ENCODE measurements at regions not wholly inside any gene's neighbourhood (a gene's known extent, or its start where the extent isn't known, plus 50 kb on each side); places are given as distances from the start of the nearest gene placed in this dataset.

- Histone ChIP-seq H3K4me1 (ENCODE audit: control insufficient read depth, insufficient read depth, low read length, unreplicated experiment) (no peaks in the 10 kb centered on the region), H3K27ac (ENCODE audit: low read depth, low read length) (no peak overlapping the region), H3K27me3 (ENCODE audit: insufficient read depth, low read length) (no peaks in the 10 kb centered on the region), H3K36me3 (ENCODE audit: insufficient read depth, low read length) (no peaks in the 10 kb centered on the region), H3K4me3 (ENCODE audit: low read depth, low read length) (no peak overlapping the region), H2AFZ (ENCODE audit: low read length, unreplicated experiment) (no peak overlapping the region), H3K79me2 (ENCODE audit: control insufficient read depth, insufficient read depth, low read length, unreplicated experiment) (no peaks in the 10 kb centered on the region)
Measured at GRCh38 chr3:163605915-163606314, 1472.4 kb downstream of the SI start.

DNA sequence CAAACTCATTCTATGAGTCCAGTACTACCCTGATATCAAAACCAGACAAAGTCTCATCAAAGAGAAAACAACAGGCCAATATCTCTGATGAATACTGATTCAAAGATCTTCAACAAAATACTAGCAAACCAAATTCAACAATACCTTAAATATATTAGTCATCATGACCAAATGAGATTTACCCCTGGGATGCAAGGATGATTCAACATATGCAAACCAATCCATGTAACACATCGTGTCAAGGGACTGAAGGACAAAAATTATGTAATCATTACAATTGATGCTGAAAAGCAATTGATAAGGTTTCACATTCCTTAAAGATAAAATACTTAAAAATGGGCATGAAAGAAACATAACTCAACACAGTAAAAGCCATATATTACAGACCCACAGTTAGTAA, 1476.9 kb downstream of the SI start:
- H3K4me1 ChIP-seq (ENCODE audit: control insufficient read depth, insufficient read depth, low read length, unreplicated experiment) = no peaks in the 10 kb centered on the region
- no peak overlapping the region for H2AFZ ChIP-seq (ENCODE audit: low read length, unreplicated experiment)
- H3K79me2 ChIP-seq (ENCODE audit: control insufficient read depth, insufficient read depth, low read length, unreplicated experiment) = no peaks in the 10 kb centered on the region
- no peaks in the 10 kb centered on the region for H3K36me3 ChIP-seq (ENCODE audit: insufficient read depth, low read length)
- no peaks in the 10 kb centered on the region for H3K27me3 ChIP-seq (ENCODE audit: insufficient read depth, low read length)
- H3K27ac ChIP-seq (ENCODE audit: low read depth, low read length) = no peak overlapping the region
- no peak overlapping the region for H3K4me3 ChIP-seq (ENCODE audit: low read depth, low read length)

DNA sequence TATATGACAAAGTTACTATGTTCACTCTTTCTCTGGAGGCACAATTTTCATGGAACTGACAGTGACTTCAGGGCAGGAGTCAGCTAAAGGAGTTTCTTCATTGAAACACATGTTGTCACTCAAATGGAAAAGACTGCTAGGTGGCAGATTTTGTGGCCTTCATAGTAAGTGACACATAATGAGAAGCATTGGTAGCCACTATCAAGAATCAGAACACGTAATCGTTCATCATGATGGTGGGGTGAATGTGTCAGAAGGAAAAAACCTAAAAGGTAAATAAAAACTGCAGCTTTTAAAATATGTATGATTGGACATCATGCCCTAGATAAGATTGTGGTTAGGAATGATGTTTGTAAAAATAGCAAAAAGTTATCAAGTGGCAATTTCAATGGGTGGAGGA, 1491.0 kb downstream of the SI start:
- H2AFZ ChIP-seq (ENCODE audit: low read length, unreplicated experiment) = peak overlapping the region; percentile 78
- no peaks in the 10 kb centered on the region for H3K79me2 ChIP-seq (ENCODE audit: control insufficient read depth, insufficient read depth, low read length, unreplicated experiment)
- no peak overlapping the region for H3K4me3 ChIP-seq (ENCODE audit: low read depth, low read length)

GRCh38 chr3:163582967-163583366, 1495.3 kb downstream of the SI start:
- Histone ChIP-seq H2AFZ (ENCODE audit: low read length, unreplicated experiment) (no peak overlapping the region), H3K36me3 (ENCODE audit: insufficient read depth, low read length) (no peaks in the 10 kb centered on the region), H3K27ac (ENCODE audit: low read depth, low read length) (no peak overlapping the region), H3K4me3 (ENCODE audit: low read depth, low read length) (no peak overlapping the region), H3K27me3 (ENCODE audit: insufficient read depth, low read length) (no peaks in the 10 kb centered on the region), H3K79me2 (ENCODE audit: control insufficient read depth, insufficient read depth, low read length, unreplicated experiment) (no peaks in the 10 kb centered on the region), H3K4me1 (ENCODE audit: control insufficient read depth, insufficient read depth, low read length, unreplicated experiment) (no peaks in the 10 kb centered on the region)

More for the DNA sequence above, 1491.0 kb downstream of the SI start:
- Histone ChIP-seq H3K4me1 (ENCODE audit: control insufficient read depth, insufficient read depth, low read length, unreplicated experiment) (no peaks in the 10 kb centered on the region), H3K36me3 (ENCODE audit: insufficient read depth, low read length) (no peaks in the 10 kb centered on the region), H3K27me3 (ENCODE audit: insufficient read depth, low read length) (no peaks in the 10 kb centered on the region), H3K27ac (ENCODE audit: low read depth, low read length) (no peak overlapping the region)

DNA sequence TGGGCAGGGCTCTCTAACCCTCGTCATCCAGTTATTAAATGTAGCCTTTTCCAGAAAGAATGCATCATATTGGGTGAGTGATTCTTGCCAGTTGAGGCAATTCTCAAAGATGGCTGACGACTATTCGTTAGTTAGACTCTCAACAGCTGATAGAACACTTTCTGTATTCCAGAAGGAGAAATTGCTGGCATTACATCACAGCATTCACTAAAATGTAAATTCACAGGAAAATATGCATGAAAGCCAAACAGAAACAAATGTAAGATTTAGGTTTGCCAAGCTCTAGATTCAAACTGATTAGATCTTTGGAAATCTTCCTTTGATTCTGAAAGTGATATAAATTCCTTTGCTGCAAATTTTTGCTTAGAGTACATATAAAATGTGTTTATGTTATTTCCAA, 1501.0 kb downstream of the SI start:
- no peak overlapping the region for H3K4me3 ChIP-seq (ENCODE audit: low read depth, low read length)
- H2AFZ ChIP-seq (ENCODE audit: low read length, unreplicated experiment) = peak overlapping the region; percentile 23
- no peaks in the 10 kb centered on the region for H3K27me3 ChIP-seq (ENCODE audit: insufficient read depth, low read length)
- no peaks in the 10 kb centered on the region for H3K36me3 ChIP-seq (ENCODE audit: insufficient read depth, low read length)
- H3K4me1 ChIP-seq (ENCODE audit: control insufficient read depth, insufficient read depth, low read length, unreplicated experiment) = no peaks in the 10 kb centered on the region
- H3K27ac ChIP-seq (ENCODE audit: low read depth, low read length) = no peak overlapping the region
- H3K79me2 ChIP-seq (ENCODE audit: control insufficient read depth, insufficient read depth, low read length, unreplicated experiment) = no peaks in the 10 kb centered on the region

- H3K4me1 ChIP-seq (ENCODE audit: control insufficient read depth, insufficient read depth, low read length, unreplicated experiment) = no peaks in the 10 kb centered on the region
- no peaks in the 10 kb centered on the region for H3K27me3 ChIP-seq (ENCODE audit: insufficient read depth, low read length)
- no peaks in the 10 kb centered on the region for H3K36me3 ChIP-seq (ENCODE audit: insufficient read depth, low read length)
- H3K4me3 ChIP-seq (ENCODE audit: low read depth, low read length) = no peak overlapping the region
- H2AFZ ChIP-seq (ENCODE audit: low read length, unreplicated experiment) = no peak overlapping the region
- H3K27ac ChIP-seq (ENCODE audit: low read depth, low read length) = no peak overlapping the region
- H3K79me2 ChIP-seq (ENCODE audit: control insufficient read depth, insufficient read depth, low read length, unreplicated experiment) = no peaks in the 10 kb centered on the region
Measured at GRCh38 chr3:163576314-163576713, 1502.0 kb downstream of the SI start.

GRCh38 chr3:163573324-163573723, 1505.0 kb downstream of the SI start:
- H3K4me1 ChIP-seq (ENCODE audit: control insufficient read depth, insufficient read depth, low read length, unreplicated experiment) = no peaks in the 10 kb centered on the region
- H3K4me3 ChIP-seq (ENCODE audit: low read depth, low read length) = no peak overlapping the region
- H3K27ac ChIP-seq (ENCODE audit: low read depth, low read length) = no peak overlapping the region
- H2AFZ ChIP-seq (ENCODE audit: low read length, unreplicated experiment) = no peak overlapping the region
- H3K79me2 ChIP-seq (ENCODE audit: control insufficient read depth, insufficient read depth, low read length, unreplicated experiment) = no peaks in the 10 kb centered on the region
- H3K27me3 ChIP-seq (ENCODE audit: insufficient read depth, low read length) = no peaks in the 10 kb centered on the region
- H3K36me3 ChIP-seq (ENCODE audit: insufficient read depth, low read length) = no peaks in the 10 kb centered on the region

- no peak overlapping the region for H3K27ac ChIP-seq (ENCODE audit: low read depth, low read length)
- H3K4me1 ChIP-seq (ENCODE audit: control insufficient read depth, insufficient read depth, low read length, unreplicated experiment) = no peaks in the 10 kb centered on the region
- no peak overlapping the region for H3K4me3 ChIP-seq (ENCODE audit: low read depth, low read length)
- no peaks in the 10 kb centered on the region for H3K79me2 ChIP-seq (ENCODE audit: control insufficient read depth, insufficient read depth, low read length, unreplicated experiment)
- H2AFZ ChIP-seq (ENCODE audit: low read length, unreplicated experiment) = no peak overlapping the region
- no peaks in the 10 kb centered on the region for H3K27me3 ChIP-seq (ENCODE audit: insufficient read depth, low read length)
- no peaks in the 10 kb centered on the region for H3K36me3 ChIP-seq (ENCODE audit: insufficient read depth, low read length)
Measured at GRCh38 chr3:163572856-163573255, 1505.4 kb downstream of the SI start.

DNA sequence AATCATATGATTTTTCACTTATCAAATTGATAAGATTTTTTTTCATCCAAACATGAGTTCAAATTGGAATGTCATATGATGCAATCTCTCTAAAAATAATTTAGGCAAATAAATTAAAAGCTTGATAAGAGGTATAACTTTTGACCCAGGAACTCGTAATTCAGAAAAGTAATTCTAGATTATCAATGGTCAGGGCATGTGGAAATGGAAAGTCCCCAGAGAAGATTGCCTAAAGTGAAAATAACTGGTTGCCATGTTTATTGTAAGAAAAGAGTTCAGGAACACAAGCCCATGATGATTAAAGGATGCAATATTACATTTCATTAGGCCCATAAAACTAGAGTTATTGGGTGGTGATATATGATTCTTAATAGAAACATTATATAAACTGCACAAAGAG, 1514.8 kb downstream of the SI start:
- H3K36me3 ChIP-seq (ENCODE audit: insufficient read depth, low read length) = no peaks in the 10 kb centered on the region
- no peaks in the 10 kb centered on the region for H3K79me2 ChIP-seq (ENCODE audit: control insufficient read depth, insufficient read depth, low read length, unreplicated experiment)
- no peak overlapping the region for H3K27ac ChIP-seq (ENCODE audit: low read depth, low read length)
- H3K4me1 ChIP-seq (ENCODE audit: control insufficient read depth, insufficient read depth, low read length, unreplicated experiment) = no peaks in the 10 kb centered on the region
- no peaks in the 10 kb centered on the region for H3K27me3 ChIP-seq (ENCODE audit: insufficient read depth, low read length)
- H3K4me3 ChIP-seq (ENCODE audit: low read depth, low read length) = no peak overlapping the region
- H2AFZ ChIP-seq (ENCODE audit: low read length, unreplicated experiment) = no peak overlapping the region

- no peak overlapping the region for H2AFZ ChIP-seq (ENCODE audit: low read length, unreplicated experiment)
- no peaks in the 10 kb centered on the region for H3K27me3 ChIP-seq (ENCODE audit: insufficient read depth, low read length)
- H3K27ac ChIP-seq (ENCODE audit: low read depth, low read length) = no peak overlapping the region
- no peaks in the 10 kb centered on the region for H3K36me3 ChIP-seq (ENCODE audit: insufficient read depth, low read length)
- peak overlapping the region; percentile 43; the same call in 1 of the 2 replicates for H3K4me3 ChIP-seq (ENCODE audit: low read depth, low read length)
- H3K79me2 ChIP-seq (ENCODE audit: control insufficient read depth, insufficient read depth, low read length, unreplicated experiment) = no peaks in the 10 kb centered on the region
- H3K4me1 ChIP-seq (ENCODE audit: control insufficient read depth, insufficient read depth, low read length, unreplicated experiment) = no peaks in the 10 kb centered on the region
Measured at GRCh38 chr3:163562625-163563024, 1515.7 kb downstream of the SI start.

DNA sequence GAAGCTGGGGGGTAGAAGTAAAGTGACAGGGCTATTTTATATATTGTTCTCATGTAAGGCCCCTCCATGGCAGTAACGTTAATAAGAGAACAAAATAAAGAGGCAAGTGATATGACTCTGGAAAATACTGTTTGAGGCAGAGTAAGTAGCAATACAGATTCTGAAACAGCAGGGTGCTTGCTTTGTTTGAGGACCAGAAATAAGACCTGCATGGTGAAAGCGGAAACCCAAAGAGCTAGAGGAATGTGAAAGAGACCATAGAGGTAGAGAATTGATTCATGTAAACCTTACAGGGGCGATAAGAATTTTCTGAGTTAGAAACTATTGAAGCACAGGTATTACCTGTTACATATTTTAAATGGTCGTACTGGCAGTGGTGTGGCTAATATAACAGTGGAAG, 1517.1 kb downstream of the SI start:
- no peak overlapping the region for H3K27ac ChIP-seq (ENCODE audit: low read depth, low read length)
- no peaks in the 10 kb centered on the region for H3K27me3 ChIP-seq (ENCODE audit: insufficient read depth, low read length)
- no peaks in the 10 kb centered on the region for H3K36me3 ChIP-seq (ENCODE audit: insufficient read depth, low read length)
- H2AFZ ChIP-seq (ENCODE audit: low read length, unreplicated experiment) = no peak overlapping the region
- H3K4me3 ChIP-seq (ENCODE audit: low read depth, low read length) = no peak overlapping the region
- H3K79me2 ChIP-seq (ENCODE audit: control insufficient read depth, insufficient read depth, low read length, unreplicated experiment) = no peaks in the 10 kb centered on the region
- H3K4me1 ChIP-seq (ENCODE audit: control insufficient read depth, insufficient read depth, low read length, unreplicated experiment) = no peaks in the 10 kb centered on the region
